Prostate gland (tissue), 2 donors: ENCODE measurements at regions not wholly inside any gene's neighbourhood (a gene's known extent, or its start where the extent isn't known, plus 50 kb on each side); places are given as distances from the start of the nearest gene placed in this dataset.

ENCODE experiments used
- POLR2A ChIP-seq: fragments of 450-650 bp; IDR thresholded peaks from one replicate; pipeline ENCODE4 v1.6.1; 2016; ENCODE audit warnings: antibody characterized with exemption, mild to moderate bottlenecking
- TF ChIP-seq, protein P1 (sequence below), 4 experiments: fragments of 200-600 bp in 2 of 4; fragments of 450-650 bp in 2 of 4; sonication (generic) in 2 of 4; IDR thresholded peaks; 1 replicate in 3 of 4; 2 replicates in 1 of 4; pipeline ENCODE4 v1.5.1; 2016 to 2019; ENCODE audit warnings: antibody characterized with exemption in 4 of 4, mild to moderate bottlenecking in 2 of 4, moderate library complexity in 2 of 4

DNA sequence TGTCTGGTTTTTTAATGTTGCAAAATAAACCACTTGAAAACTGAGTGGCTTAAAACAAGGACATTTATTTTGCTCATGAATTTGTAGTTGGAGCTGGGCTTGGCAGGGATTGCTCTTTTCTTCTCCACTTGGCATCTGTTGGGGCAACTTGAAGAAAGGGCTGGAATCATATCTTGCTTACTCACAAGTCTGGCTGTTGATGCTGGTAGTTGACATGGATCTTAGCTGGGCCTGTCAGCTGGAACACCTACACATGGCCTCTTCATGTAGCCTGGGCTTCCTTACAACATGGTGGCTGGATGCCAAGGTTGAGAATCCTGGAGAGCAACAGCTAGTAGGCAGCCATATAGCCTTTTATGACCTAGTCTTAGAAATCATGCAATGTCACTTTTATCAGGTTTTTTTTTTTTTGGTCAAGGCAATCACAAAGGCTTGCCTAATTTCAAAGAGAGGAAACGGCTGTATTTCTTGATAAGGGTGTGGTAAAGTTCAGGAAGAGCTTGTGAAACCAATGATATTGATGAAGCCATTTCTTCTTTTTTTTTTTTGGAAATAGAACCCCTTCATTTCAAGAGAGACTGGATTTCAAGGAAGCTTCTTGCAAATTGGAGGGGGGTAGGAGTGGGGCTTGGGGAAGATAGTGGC lies 262.1 kb downstream of the IL20RB start:
- no peak for TF ChIP-seq POLR2A
- TF ChIP-seq, protein P1, sequence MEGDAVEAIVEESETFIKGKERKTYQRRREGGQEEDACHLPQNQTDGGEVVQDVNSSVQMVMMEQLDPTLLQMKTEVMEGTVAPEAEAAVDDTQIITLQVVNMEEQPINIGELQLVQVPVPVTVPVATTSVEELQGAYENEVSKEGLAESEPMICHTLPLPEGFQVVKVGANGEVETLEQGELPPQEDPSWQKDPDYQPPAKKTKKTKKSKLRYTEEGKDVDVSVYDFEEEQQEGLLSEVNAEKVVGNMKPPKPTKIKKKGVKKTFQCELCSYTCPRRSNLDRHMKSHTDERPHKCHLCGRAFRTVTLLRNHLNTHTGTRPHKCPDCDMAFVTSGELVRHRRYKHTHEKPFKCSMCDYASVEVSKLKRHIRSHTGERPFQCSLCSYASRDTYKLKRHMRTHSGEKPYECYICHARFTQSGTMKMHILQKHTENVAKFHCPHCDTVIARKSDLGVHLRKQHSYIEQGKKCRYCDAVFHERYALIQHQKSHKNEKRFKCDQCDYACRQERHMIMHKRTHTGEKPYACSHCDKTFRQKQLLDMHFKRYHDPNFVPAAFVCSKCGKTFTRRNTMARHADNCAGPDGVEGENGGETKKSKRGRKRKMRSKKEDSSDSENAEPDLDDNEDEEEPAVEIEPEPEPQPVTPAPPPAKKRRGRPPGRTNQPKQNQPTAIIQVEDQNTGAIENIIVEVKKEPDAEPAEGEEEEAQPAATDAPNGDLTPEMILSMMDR (IDR thresholded peaks at IDR 0.05) = no peak
